NOMO-1 (cell line): ENCODE measurements at regions not wholly inside any gene's neighbourhood (a gene's known extent, or its start where the extent isn't known, plus 50 kb on each side); places are given as distances from the start of the nearest gene placed in this dataset.
"Not testable (repeated sequence)": the region's sequence is repeated elsewhere in the genome, so short reads cannot be mapped to it uniquely, and the experiment has no call there.

Experiments
- DNase-seq, 2 experiments: peaks; one replicate each; lab custom pipeline; 2025; ENCODE audit not compliant: unreplicated experiment in 2 of 2; lab: John Stamatoyannopoulos, UW

GRCh38 chr3:163362151-163362550, 1716.1 kb downstream of the SI start:
- no peak for DNase-seq

GRCh38 chr3:163361357-163361878, 1716.9 kb downstream of the SI start:
- not testable (repeated sequence) for DNase-seq

GRCh38 chr3:163347944-163348343, 1730.4 kb downstream of the SI start:
- no peak for DNase-seq

GRCh38 chr3:163335429-163335828, 1742.9 kb downstream of the SI start:
- no peak for DNase-seq

GRCh38 chr3:163328680-163329079, 1749.6 kb downstream of the SI start:
- DNase-seq: no peak

- DNase-seq: no peak
Measured at GRCh38 chr3:163327086-163327485, 1751.2 kb downstream of the SI start.

GRCh38 chr3:163315786-163316185, 1762.5 kb downstream of the SI start:
- no peak for DNase-seq

GRCh38 chr3:163306405-163306804, 1771.9 kb downstream of the SI start:
- DNase-seq: no peak

GRCh38 chr3:163273694-163274093, 1777.1 kb downstream of the OTOL1 start:
- DNase-seq: no peak

GRCh38 chr3:163266731-163267130, 1770.1 kb downstream of the OTOL1 start:
- DNase-seq: no peak

GRCh38 chr3:163261618-163262017, 1765.0 kb downstream of the OTOL1 start:
- DNase-seq: no peak

- DNase-seq: no peak
Measured at GRCh38 chr3:163261056-163261455, 1764.4 kb downstream of the OTOL1 start.

GRCh38 chr3:163218336-163218735, 1721.7 kb downstream of the OTOL1 start:
- no peak for DNase-seq

- no peak for DNase-seq
Measured at GRCh38 chr3:163213838-163214237, 1717.2 kb downstream of the OTOL1 start.

- DNase-seq: no peak
Measured at GRCh38 chr3:163196815-163197374, 1700.3 kb downstream of the OTOL1 start.

GRCh38 chr3:163196245-163196644, 1699.6 kb downstream of the OTOL1 start:
- DNase-seq: no peak

GRCh38 chr3:163185721-163186350, 1689.2 kb downstream of the OTOL1 start:
- no peak for DNase-seq

- DNase-seq: no peak
Measured at GRCh38 chr3:163175970-163176369, 1679.4 kb downstream of the OTOL1 start.

GRCh38 chr3:163172513-163172912, 1675.9 kb downstream of the OTOL1 start:
- DNase-seq: not testable (repeated sequence)

GRCh38 chr3:163166197-163166596, 1669.6 kb downstream of the OTOL1 start:
- DNase-seq: no peak

- DNase-seq: no peak
Measured at GRCh38 chr3:163159306-163159705, 1662.7 kb downstream of the OTOL1 start.

GRCh38 chr3:163139600-163139999, 1643.0 kb downstream of the OTOL1 start:
- DNase-seq: no peak

- no peak for DNase-seq
Measured at GRCh38 chr3:163138258-163138657, 1641.7 kb downstream of the OTOL1 start.
